NCI-H1048 (cell line): ENCODE measurements at regions not wholly inside any gene's neighbourhood (a gene's known extent, or its start where the extent isn't known, plus 50 kb on each side); places are given as distances from the start of the nearest gene placed in this dataset.

Source experiments
- DNase-seq: peaks from one replicate; lab custom pipeline; 2025; lab: John Stamatoyannopoulos, UW

DNA sequence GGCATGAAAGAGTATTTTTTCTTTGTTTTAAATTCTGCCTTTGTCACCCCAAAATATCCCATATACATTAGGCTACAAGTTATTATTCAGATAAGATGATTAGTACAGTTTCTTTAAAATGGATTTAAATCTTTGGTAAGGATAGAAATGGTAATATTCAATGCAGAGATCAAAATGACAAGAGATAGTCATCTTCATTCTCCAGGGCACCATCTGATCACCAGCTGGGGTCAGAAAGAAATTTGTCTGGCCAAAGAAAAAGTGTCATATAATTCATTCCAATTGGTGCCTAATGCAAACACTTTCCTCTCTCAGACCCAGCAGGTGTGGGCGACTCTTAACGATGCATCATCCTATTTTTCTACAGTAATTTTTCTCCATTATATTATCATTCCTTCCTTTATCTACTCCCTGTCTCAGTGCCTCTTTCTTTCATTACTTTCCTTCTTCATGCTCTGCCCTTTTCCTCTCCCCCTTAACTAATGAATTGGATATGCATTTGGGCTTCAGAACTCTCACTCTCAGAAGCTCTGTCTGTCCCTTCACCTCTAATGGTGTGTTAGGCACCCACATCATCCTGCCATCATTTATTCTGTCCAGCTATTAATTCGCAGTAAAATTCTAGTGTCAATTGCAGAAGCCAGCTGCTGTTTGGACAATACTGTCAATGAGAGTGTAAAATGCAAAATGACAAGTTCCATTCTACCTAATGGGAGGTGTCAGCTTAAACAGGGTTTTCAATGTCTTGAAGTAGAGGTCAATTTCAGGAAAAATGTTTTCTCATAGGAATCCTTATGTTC is 570.5 kb downstream of the TDRD15 start:
- no peak for DNase-seq

DNA sequence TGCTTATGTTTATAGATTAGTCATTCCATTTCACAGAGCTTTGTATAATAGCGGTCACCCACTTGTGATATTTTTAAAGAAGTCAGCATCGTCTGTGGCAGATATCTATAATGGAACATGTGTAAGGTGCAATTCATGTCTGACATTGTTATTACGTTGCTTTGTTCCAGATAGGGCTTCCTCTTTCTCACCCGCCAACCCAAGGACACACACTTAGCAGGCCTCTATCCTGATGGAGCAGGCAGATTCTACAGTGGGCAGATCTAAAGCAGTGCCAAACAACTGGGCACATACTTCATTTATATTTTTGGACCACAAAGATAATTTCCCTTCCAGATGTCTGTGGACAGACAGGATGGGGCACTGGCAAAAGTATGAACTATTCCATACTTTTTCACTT is 573.1 kb downstream of the TDRD15 start:
- DNase-seq, result no peak

DNA sequence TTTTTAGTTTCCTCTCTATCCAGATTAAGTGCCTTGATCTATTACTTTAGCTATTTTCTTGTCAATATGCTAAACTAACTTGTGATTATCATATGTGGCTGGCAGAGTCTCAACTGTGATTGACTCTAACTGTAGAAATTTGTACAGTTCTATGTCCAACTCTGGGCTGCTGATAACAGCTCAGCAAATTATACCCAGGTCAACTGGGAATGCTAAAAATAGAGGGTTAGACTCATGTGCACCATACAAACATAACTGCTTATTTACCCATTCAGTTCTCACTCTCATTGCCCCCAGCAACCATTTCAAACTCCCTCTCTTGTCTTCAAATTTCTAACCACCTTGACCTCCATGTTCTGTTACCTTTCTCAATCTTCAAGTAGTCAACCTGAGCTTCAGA is 576.9 kb downstream of the TDRD15 start:
- no peak for DNase-seq

DNA sequence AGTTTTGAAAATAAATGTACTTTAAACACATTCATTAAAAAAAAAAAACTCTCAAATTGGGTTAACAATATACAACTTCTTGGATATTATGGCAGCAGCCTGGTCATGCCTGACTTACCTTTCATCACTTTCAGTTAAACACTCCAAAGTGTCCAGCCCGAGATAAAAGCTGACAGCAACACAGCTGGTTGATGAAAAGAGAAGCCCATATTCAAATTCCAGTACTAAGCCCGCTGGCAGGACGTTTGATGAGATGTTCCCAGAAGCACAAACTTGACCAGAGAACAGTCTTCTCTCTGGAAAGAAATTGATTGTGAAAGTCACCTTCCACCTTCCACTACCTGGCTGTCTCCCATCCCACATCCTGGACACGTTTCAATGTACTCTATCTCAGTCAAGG is 586.3 kb downstream of the TDRD15 start:
- DNase-seq, result no peak

DNA sequence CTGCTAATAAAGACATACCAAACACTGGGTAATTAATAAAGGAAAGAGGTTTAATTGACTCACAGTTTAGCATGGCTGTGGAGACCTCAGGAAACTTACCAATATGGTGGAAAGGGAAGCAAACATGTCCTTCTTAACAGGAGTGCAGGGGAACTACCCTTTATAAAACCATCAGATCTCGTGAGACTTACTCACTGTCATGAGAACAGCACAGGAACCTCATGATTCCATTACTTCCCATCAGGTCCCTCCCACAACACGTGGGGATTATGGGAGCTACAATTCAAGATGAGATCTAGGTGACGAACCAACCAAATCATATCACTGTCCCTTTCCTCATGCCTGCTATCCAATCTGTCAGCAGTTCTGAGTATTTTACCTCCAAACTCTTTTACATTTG is 586.7 kb downstream of the TDRD15 start:
- no peak for DNase-seq

DNA sequence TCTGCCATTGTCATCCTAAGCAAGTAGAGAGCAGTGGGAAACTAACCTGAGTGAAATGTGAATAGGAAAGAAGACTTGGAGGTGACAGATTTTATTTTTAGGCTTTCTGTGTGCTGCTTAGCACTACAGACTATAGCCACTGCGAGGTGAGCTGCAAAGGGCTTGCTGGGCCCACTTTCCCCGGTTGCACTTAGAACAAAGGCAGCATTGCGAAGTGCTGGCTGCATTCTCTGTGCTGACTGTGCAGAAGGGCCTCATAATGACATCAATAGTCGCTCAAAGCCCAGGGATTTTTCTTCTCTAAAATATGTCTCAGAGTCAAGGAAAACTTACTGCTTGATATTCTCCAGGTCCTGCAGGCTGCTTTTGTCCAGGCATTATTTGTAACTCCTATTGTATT is 592.1 kb downstream of the TDRD15 start:
- no peak for DNase-seq

DNA sequence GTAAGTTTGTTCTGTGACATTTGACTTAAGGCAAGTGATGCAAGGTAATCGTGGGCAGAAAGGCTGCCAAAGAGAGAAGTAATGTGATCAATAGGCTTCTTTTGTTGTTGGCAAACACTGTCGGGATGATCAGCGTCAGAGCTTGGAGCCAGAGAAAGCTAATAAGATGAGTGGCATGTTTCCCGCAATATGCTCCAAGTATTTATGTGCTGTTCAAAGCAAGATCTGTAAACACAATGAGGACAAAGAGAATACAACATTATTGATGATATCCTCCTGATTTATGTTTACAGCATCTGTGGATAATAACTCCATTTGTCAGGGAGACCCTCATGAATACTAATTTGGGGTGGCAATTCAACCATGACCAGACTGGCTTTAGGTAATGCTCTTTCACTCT is 603.3 kb downstream of the TDRD15 start:
- no peak for DNase-seq

DNA sequence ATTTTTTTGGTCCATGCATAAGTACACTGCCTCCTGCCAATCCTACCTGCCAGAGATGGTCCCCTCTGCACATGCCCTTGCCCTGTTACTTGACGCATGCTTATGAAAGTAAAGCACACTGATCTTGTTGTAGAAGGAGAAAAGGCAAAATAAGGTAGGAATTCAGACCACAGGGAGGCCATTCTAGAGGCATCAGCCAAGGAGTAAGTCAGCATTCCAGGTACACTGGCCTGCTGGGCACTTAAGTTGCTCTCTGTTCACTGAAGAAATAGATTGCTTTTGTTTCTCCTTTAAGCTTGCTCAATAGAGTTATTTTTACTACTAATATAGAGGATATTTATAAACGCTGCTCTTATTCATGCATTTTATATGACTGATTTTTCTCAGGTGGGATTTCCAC is 604.4 kb downstream of the TDRD15 start:
- no peak for DNase-seq

DNA sequence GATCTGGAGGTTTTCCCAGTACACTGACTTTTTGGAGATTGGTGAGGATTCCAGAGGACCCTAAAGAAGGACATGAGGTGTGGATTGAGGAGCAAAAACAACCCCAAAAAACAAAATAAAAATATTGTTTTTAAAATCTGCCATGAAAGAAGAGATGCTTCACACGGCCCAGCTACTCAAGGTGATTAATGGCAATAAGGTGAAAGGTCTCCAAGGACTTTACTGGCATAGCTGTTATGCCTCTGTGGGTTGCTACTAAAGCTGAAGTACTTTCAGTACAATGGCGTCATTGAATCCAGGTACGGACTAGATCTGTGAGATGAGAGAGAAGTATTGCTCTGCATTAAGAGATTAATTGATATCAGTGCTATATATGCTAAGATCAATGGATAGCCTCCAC is 606.4 kb downstream of the TDRD15 start:
- DNase-seq, result no peak

DNA sequence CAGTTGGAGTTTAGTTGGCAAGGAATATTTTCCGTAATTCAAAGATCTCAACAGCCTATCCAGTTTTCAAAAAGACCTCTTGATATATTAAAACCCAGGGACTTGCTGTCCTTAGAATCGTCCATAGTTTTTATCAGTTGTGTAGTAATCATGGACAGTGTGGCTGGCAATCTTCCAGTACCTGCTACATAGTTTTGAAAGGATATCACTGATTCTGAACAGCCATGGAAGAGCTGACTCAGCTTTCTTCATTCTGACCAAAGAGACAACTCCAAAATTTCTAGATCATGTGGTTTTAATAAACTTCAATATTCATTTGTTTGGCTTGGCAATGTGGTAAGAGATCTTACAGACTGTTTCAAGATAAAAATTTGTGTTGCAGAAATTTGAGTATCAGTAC is 616.7 kb downstream of the TDRD15 start:
- DNase-seq, result no peak

DNA sequence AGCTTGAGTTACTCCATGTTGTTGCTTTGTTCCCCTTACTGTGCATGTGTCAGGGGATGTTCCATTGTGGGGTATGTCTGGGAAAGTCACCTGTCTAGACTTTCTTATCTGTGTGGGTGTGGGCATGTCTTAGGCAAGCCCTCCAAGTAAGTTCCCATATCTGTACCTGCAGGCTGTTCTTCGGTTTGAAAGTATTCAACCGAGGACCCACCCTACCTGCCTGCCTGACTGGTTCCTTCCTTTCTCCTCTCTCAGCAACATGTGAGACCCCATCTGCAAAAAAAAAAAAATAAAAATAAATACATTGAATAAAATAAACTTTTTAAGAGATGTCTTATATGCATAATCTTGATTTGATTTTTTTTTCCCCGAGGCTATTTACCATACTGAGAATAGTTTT is 622.7 kb downstream of the TDRD15 start:
- DNase-seq, result no peak

DNA sequence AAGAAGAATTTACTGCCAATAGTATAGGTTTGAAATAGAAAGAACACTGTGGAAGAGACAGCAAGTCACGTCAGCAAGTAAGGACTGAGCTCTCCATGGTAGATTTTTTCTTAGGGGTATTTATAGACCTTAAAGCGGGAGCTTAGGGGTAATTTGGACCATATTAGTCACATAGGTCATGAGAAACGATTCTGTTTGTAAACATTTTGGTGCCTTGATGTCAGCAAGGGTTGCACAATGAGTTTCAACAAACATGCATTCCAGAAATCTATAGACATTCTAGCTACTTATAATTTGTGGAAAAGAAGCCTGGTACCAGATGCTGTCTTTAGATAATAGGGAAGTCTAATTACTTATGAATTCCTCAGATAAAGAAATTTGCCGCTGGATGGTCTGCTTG is 624.7 kb downstream of the TDRD15 start:
- DNase-seq, result no peak

DNA sequence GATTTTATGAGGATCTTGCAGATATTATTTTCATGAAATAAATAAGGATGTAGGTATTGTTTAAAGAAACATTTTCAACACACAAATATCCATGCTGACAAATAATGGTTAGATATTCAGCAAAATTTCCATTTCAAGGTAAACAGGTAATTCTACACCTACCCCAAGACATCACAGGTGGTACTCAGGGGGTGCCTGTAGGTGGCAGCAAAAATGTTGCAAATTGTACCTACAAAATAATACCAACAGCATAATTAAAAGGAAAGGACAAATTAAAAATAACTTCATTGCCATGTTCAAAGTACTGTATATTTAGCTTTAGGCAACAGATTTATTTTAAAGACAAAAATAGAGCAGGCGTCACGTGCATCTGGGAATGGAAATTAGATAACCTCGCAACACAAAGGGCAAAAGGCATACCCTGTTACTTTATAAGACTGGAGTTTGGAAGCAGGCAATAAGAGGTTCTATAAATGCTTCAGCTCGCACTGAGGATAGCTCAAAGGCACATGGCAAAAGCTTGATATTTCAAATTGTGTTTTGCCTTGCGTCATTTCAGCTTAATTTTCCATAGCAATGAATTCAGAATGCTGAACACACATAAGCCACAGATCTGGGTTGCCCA is 630.5 kb downstream of the TDRD15 start:
- no peak for DNase-seq

DNA sequence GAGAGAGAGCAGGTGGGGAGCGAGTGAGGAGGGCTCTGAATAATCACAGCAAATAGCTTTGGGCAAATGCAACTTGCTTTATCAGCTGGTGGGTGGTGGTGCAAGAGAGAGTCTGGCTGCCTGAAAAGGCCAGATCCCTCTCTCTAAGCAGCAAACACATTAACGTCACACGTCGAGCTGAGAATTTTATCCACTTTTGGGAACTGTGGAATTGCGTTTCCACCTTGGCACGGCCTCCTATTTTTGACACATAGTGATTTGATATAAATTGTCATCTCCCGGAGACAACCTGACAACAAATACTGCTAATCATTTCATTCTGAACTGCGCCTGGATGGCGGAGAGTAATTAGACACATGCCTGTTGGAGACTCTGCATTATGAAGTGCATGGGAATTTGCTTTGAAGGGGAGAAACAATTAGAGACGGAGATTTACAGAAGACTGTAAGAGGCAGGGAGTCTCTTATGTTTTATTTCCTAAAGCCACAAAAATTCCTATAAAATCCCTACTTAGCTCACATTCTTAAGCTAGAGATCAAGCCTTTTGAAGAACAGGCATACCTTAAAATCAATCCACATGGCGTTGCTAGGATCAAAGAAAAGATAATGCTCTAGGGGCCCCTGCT is 634.1 kb downstream of the TDRD15 start:
- DNase-seq, result no peak

DNA sequence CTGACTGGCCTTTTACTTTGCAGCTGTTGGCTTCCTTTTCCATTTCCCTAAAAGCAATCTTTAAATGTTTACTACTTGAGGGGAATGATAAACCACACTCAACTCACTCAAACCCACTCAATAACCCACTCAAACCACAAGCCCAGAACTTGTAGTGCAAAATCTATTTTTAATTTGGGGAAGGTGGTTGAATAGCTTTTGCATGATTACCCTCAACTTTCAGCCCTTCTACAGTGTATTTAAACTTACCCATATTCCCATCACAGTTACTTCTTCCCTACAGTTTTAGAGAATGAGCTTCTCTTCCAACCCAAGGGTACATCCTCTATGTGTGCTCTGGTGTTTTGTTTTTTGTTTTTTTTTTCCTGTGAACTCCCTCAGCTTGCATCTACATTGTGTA is 636.1 kb downstream of the TDRD15 start:
- DNase-seq, result no peak

DNA sequence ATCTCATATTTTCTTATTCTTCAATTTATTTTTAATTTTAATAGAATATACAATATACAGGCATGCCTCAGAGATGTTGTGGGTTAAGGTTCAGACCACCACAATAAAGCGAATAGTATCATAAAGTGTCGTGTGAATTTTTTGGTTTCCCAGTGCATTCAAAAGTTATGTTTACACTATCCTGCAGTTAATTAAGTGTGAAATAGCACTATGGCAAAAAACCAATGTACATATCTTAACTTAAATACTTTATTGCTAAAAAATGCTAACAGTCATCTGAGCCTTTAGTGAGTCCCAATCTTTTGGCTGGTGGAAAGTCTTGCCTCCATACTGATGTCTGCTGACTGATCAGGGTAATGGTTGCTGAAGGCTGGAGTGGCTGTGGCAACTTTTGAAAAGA is 637.6 kb downstream of the TDRD15 start:
- no peak for DNase-seq

DNA sequence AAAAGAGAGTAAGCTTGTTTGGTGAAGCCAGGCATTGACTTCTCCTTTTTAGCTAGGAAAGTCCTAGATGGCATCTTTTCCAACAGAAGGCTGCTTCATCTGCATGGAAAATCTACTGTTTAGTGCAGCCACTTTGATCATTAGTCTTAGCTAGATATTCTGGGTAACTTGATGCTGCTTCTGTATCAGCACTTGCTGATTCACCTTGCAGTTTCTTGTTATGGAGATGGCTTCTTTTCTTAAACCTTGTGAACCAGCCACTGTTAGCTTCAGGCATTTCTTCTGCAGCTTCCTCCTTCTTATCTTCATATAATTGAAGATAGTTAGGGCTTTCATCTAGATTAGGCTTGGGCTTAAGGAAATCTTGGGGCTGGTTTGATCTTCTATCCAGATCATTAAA is 639.7 kb downstream of the TDRD15 start:
- DNase-seq, result no peak

DNA sequence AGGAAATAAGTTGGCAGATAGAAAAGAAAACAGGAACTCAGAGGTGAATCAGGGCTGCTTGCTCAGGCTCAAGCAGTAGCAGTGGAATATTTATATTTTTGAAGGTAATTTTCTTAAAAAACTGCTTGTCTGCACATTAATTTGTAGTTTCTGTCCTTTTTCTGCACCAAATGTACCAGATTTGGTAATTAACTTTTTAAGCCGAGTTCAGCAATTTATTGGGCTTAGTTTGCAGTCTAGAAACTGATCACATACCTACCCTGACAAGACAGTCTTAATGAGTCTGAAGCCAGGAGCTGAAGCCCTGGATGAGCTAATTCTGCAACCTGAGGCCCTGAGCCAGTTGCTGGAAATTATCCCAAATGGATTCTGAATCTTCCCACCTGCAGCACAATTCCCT is 647.0 kb downstream of the TDRD15 start:
- DNase-seq, result no peak

DNA sequence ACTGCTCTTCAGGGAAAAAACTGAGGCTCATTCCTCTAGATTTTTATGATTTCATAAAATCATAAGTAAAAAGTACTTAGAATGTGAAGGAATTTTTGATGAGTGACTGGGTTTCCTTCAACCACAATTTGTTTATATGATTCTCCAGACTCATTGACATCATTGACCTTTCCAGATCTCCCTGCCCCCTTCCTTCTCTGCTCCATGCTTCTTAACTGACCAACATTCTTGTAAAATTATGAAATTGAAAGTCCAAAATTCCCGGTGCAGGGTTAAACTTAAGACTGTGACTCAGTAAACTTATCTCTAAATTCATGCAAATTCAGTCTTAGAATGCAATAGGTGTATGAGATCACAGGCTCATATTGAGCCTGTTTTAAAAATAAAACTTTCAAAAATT is 648.9 kb downstream of the TDRD15 start:
- DNase-seq, result no peak

DNA sequence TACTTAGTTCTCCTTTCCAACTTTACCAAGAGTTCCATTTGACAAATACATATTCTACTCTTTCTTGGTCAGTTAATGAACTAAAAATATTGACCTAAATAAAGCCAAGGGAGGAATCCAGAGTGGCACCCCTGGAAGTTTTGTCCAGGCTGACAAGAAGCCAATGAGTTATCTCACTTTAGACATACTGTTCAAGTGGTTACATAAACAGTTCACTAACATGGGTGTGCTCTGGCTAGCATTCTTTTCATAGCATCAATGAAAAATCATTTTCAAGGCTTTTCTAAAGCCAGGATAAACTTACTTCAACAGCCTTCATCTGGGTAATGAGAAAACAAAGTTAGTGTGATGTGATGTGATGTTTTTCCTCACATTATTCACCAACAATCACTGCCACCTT is 649.4 kb downstream of the TDRD15 start:
- DNase-seq, result no peak

DNA sequence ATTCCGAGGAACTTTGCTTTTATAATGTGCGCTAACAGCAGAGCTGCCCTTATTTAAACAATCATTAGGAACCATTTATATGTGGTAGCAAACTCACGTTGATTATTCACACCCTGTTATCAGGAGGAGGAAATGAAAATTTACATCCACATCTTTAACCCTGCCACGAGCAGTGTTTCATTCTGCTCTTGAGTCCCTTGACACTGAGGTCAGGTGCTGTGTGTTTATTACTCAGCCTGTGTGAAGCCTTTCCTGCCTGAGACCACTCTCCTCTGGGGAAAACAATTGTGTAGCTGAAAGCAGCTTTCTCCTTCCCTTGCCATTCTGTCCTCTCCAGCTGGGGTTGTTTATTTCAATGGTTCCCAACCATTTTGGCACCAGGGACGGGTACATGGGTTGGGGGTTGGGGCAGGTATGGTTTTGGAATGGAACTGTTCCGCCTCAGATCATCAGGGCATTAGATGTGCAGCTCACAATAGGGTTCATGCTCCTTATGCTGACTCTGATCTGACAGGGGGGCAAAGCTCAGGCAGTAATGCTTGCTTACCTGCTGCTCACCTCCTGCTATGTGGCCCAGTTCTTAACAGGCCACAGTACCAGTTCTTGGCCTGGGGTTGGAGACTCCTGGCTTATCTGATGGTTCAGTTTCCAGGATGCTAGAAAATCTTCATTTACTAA is 651.1 kb downstream of the TDRD15 start:
- DNase-seq, result no peak

DNA sequence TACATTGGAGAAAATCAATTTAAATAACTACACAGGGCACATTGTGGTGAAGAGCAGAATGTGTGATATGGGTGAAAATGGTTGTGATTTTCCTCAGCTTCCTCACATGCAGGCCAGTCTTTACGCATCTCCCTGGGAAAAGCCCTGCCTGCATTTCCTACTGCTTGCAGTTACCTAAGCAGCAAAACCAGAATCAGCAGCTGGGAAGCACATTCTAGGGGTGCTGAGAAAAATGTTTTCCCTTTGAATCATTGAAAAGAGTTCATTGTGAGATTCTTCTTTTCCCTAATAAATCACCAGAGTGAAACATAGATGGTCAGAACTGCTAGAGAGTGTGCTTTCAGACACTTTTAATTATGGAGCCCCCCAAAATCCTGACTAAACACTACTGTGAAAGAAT is 656.0 kb downstream of the TDRD15 start:
- no peak for DNase-seq

DNA sequence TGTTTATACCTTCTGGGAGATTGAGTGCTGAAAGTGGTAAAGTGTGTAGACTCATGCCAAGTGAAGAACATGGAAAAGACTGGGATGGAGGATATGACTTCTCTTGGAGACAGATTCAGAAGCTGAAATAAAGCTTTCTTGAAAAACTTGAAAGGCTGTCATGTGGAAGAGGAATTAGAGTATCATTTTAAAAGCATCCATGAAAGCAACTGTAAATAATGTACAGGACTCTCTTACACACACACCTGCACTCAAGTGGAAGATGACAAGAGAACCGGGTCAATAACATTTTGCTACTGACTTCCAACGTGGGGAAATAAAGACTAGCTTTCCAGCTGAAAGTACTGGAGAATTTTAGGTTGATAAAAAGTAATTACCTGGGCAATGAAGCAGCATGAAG is 658.2 kb downstream of the TDRD15 start:
- no peak for DNase-seq
